ENCODE measurements at regions not wholly inside any gene's neighbourhood (a gene's known extent, or its start where the extent isn't known, plus 50 kb on each side); places are given as distances from the start of the nearest gene placed in this dataset.

GRCh38 chr13:76803831-76804230 is 82.4 kb downstream of the KCTD12 start:
- TF ChIP-seq CTCF (IDR thresholded peaks at IDR 0.05): no peak
- no peak for TF ChIP-seq POLR2A (IDR thresholded peaks at IDR 0.05)

Measured in Peyer's patch (tissue), 4 donors.